ENCODE measurements at regions not wholly inside any gene's neighbourhood (a gene's known extent, or its start where the extent isn't known, plus 50 kb on each side); places are given as distances from the start of the nearest gene placed in this dataset.

DNA sequence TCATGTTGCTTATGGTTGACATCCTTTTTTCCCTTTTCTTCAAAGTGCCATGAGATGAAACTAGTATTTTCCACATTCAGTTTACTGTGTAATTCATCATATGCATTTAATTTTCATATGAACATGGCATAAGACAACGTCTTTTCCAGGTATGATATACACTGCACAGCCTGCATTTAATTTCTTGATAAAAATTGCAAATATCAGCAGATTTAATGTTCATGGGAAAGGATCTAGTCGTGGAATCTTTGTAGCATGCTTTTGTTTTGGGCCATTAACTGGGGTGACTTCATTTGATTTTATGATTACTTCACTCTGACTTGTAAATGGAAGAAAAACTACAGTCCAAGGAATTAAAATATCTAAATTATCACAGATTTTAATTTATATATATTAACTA is 837.3 kb downstream of the IPMK start:
- BruUV-seq (replicated peaks) = no TSS peak
- TF ChIP-seq, protein P1, sequence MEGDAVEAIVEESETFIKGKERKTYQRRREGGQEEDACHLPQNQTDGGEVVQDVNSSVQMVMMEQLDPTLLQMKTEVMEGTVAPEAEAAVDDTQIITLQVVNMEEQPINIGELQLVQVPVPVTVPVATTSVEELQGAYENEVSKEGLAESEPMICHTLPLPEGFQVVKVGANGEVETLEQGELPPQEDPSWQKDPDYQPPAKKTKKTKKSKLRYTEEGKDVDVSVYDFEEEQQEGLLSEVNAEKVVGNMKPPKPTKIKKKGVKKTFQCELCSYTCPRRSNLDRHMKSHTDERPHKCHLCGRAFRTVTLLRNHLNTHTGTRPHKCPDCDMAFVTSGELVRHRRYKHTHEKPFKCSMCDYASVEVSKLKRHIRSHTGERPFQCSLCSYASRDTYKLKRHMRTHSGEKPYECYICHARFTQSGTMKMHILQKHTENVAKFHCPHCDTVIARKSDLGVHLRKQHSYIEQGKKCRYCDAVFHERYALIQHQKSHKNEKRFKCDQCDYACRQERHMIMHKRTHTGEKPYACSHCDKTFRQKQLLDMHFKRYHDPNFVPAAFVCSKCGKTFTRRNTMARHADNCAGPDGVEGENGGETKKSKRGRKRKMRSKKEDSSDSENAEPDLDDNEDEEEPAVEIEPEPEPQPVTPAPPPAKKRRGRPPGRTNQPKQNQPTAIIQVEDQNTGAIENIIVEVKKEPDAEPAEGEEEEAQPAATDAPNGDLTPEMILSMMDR (IDR thresholded peaks at IDR 0.05; ENCODE audit: unreplicated experiment) = no peak
- H3K4me3 Mint-ChIP-seq (ENCODE audit: unreplicated experiment) = no peak overlapping the region
- H3K4me1 Mint-ChIP-seq (ENCODE audit: insufficient read depth, unreplicated experiment) = no peaks in the 10 kb centered on the region
- no peak overlapping the region for H3K27ac Mint-ChIP-seq (ENCODE audit: low read depth, unreplicated experiment)
- no peaks in the 10 kb centered on the region for H3K9me3 Mint-ChIP-seq (ENCODE audit: unreplicated experiment)
- H3K36me3 Mint-ChIP-seq (ENCODE audit: insufficient read depth, unreplicated experiment) = no peaks in the 10 kb centered on the region
- ChIA-PET POLR2A (no interaction called here), CTCF (no interaction called here)
- intact Hi-C loops (cut with micrococcal nuclease) = no loop called here
- H3K27me3 Mint-ChIP-seq (ENCODE audit: insufficient read depth, unreplicated experiment) = peaks cover 26% of the 10 kb centered on the region
- DNase-seq (ENCODE audit: unreplicated experiment) = no peak

DNA sequence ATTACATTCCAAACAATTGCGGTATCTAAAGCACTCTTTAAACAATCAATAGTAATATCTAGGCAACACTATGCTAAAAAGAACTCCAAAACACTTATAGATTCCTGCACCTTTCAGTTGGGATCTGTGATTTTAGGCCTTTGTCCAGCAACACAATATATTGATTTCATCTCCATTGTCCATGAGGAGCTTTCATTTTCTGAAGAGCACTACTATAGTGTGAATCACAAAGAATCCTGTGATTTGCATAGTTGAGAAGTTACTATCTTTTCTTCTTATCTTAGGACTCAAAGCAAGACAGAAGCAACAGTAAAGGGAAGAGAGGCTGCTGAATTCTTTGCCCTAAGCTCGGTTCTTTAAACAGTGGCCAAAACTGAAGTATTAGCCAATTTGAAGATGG is 846.8 kb downstream of the IPMK start:
- H3K9me3 Mint-ChIP-seq (ENCODE audit: unreplicated experiment) = no peaks in the 10 kb centered on the region
- H3K4me1 Mint-ChIP-seq (ENCODE audit: insufficient read depth, unreplicated experiment) = no peaks in the 10 kb centered on the region
- DNase-seq (ENCODE audit: unreplicated experiment) = no peak
- no peak overlapping the region for H3K27ac Mint-ChIP-seq (ENCODE audit: low read depth, unreplicated experiment)
- POLR2A ChIA-PET = interaction anchor here (0.6 kb wide), 1 partner anchor 29 kb away, joined by 3 read pairs; no protein-coding TSS in a partner anchor
- no peaks in the 10 kb centered on the region for H3K36me3 Mint-ChIP-seq (ENCODE audit: insufficient read depth, unreplicated experiment)
- TF ChIP-seq, protein P1 (IDR thresholded peaks at IDR 0.05; ENCODE audit: unreplicated experiment) = no peak
- no peaks in the 10 kb centered on the region for H3K27me3 Mint-ChIP-seq (ENCODE audit: insufficient read depth, unreplicated experiment)
- CTCF ChIA-PET = interaction anchor here (0.6 kb wide), 1 partner anchor 41 kb away, joined by 4 read pairs; no protein-coding TSS in a partner anchor
- BruUV-seq (replicated peaks) = no TSS peak
- intact Hi-C loops (cut with micrococcal nuclease) = no loop called here
- H3K4me3 Mint-ChIP-seq (ENCODE audit: unreplicated experiment) = no peak overlapping the region

DNA sequence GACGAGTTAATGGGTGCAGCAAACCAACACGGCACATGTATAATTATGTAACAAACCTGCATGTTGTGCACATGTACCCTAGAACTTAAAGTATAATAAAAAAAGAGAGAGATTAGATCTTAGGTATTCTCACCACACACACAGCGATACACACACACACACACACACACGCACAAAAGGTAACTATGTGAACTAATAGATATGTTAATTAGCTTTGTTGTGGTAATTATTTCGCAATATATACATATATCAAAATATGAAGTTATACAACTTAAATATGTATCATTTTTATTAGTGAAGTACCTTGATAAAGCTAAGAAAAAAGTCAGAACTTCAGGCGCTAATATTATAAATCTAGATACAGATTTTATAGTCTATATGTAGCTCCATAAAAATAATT is 849.2 kb downstream of the IPMK start:
- Mint-ChIP-seq H3K27me3 (ENCODE audit: insufficient read depth, unreplicated experiment) (peaks cover 15% of the 10 kb centered on the region), H3K4me1 (ENCODE audit: insufficient read depth, unreplicated experiment) (no peaks in the 10 kb centered on the region), H3K4me3 (ENCODE audit: unreplicated experiment) (no peak overlapping the region), H3K36me3 (ENCODE audit: insufficient read depth, unreplicated experiment) (no peaks in the 10 kb centered on the region), H3K27ac (ENCODE audit: low read depth, unreplicated experiment) (no peak overlapping the region), H3K9me3 (ENCODE audit: unreplicated experiment) (peaks cover 10% of the 10 kb centered on the region)
- POLR2A ChIA-PET = no interaction called here
- TF ChIP-seq, protein P1 (IDR thresholded peaks at IDR 0.05; ENCODE audit: unreplicated experiment) = no peak
- CTCF ChIA-PET = no interaction called here
- intact Hi-C loops (cut with micrococcal nuclease) = no loop called here
- no TSS peak for BruUV-seq (replicated peaks)
- DNase-seq (ENCODE audit: unreplicated experiment) = no peak

DNA sequence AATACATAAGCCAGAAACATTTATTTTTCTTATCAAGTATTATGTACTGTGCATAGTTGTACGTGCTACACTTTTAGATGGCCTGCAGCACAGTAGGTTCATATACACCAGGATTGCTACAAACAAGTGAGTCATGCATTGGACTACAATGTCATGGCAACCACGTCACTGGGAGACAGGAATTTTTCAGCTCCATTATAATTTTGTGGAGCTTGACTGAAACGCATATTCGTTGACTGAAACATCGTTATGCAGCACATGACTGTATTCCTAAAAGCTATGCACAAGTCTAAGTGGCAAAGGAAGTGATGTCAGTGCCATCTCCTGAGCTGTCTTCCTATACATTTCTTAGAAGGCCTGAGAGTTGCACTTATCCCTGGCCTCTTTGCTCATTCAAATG is 871.8 kb downstream of the IPMK start:
- H3K27ac Mint-ChIP-seq (ENCODE audit: low read depth, unreplicated experiment) = no peak overlapping the region
- intact Hi-C loops (cut with micrococcal nuclease) = no loop called here
- H3K4me1 Mint-ChIP-seq (ENCODE audit: insufficient read depth, unreplicated experiment) = no peaks in the 10 kb centered on the region
- no TSS peak for BruUV-seq (replicated peaks)
- TF ChIP-seq, protein P1 (IDR thresholded peaks at IDR 0.05; ENCODE audit: unreplicated experiment) = no peak
- peaks cover 13% of the 10 kb centered on the region for H3K27me3 Mint-ChIP-seq (ENCODE audit: insufficient read depth, unreplicated experiment)
- CTCF ChIA-PET = no interaction called here
- no peaks in the 10 kb centered on the region for H3K36me3 Mint-ChIP-seq (ENCODE audit: insufficient read depth, unreplicated experiment)
- H3K9me3 Mint-ChIP-seq (ENCODE audit: unreplicated experiment) = no peaks in the 10 kb centered on the region
- POLR2A ChIA-PET = no interaction called here
- no peak overlapping the region for H3K4me3 Mint-ChIP-seq (ENCODE audit: unreplicated experiment)
- peak; percentile 36 for DNase-seq (ENCODE audit: unreplicated experiment)

Data from MCF 10A (cell line).